Nephron (organoid): ENCODE measurements at regions not wholly inside any gene's neighbourhood (a gene's known extent, or its start where the extent isn't known, plus 50 kb on each side); places are given as distances from the start of the nearest gene placed in this dataset.

Source experiments
- H3K27ac Mint-ChIP-seq, 3 experiments: 2 replicates each; pipeline ENCODE4 v1.8.0; 2020; ENCODE audit warnings: mixed read lengths in 3 of 3, mild to moderate bottlenecking in 2 of 3, moderate library complexity in 1 of 3
- H3K27me3 Mint-ChIP-seq: 2 replicates; pipeline ENCODE4 v1.8.0; 2021; ENCODE audit warnings: low read depth, mild to moderate bottlenecking, moderate library complexity, mixed read lengths
- H3K36me3 Mint-ChIP-seq: 2 replicates; pipeline ENCODE4 v1.8.0; 2020; ENCODE audit warnings: low read depth, mixed read lengths
- H3K4me1 Mint-ChIP-seq: 2 replicates; pipeline ENCODE4 v1.8.0; 2020; ENCODE audit warnings: mixed read lengths
- H3K4me3 Mint-ChIP-seq, 3 experiments: 2 replicates each; pipeline ENCODE4 v1.8.0; 2020; ENCODE audit warnings: mild to moderate bottlenecking in 3 of 3, mixed read lengths in 3 of 3, moderate library complexity in 2 of 3
- H3K9me3 Mint-ChIP-seq: 2 replicates; pipeline ENCODE4 v1.8.0; 2020; ENCODE audit warnings: mixed read lengths
- TF ChIP-seq, protein P1 (sequence below), 3 experiments: fragments of 200-600 bp; sonication (generic); IDR thresholded peaks; one replicate each; pipeline ENCODE4 v1.5.0; 2021; ENCODE audit warnings: antibody characterized with exemption in 3 of 3; ENCODE audit not compliant: unreplicated experiment in 3 of 3

DNA sequence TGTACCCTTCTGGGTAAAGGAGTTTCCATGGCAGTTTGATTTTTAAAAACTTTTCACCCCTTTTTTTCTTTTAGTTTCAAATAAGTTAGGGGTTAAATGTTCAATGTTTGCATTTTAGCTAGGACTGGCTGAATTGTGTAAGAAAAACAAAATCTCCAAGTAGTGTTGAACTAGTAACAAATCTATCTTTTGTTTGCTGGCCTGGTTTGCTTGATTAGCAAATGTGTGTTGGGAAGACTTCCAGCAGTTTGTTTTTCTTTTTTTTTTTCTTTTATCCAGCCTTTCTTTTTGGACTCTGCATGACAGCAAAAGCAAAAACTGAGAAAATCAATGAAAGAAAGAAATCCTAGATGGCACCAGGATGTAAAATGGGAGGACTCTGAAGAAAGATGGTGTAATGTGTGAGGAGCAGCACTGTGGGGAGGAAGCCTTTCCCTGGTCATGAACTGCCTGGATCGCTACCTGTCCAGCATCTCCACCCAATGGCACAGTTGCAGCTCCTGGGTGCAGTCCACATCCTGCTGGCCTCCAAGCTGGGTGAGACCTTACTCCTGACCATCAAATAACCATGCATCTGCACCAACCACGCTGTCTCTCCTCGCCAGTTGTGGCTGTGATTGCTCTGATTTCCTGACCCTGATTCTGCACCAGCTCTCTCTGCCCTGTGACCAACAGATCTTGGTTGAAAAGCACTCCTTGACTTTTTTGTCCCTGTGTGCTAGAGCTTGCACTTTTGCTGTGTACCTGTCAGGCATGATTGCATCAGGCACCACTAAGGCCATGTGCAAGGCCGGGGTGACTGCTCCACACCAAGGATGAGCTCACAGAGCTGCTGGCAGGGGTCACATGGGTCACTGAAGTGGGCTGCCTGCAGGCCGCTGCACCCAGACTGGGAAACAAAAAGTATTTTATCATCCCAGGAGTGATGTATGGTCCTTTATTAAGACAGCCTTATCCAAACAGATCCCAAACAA is 71.2 kb upstream of the ZNF236 start:
- TF ChIP-seq, protein P1, sequence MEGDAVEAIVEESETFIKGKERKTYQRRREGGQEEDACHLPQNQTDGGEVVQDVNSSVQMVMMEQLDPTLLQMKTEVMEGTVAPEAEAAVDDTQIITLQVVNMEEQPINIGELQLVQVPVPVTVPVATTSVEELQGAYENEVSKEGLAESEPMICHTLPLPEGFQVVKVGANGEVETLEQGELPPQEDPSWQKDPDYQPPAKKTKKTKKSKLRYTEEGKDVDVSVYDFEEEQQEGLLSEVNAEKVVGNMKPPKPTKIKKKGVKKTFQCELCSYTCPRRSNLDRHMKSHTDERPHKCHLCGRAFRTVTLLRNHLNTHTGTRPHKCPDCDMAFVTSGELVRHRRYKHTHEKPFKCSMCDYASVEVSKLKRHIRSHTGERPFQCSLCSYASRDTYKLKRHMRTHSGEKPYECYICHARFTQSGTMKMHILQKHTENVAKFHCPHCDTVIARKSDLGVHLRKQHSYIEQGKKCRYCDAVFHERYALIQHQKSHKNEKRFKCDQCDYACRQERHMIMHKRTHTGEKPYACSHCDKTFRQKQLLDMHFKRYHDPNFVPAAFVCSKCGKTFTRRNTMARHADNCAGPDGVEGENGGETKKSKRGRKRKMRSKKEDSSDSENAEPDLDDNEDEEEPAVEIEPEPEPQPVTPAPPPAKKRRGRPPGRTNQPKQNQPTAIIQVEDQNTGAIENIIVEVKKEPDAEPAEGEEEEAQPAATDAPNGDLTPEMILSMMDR (IDR thresholded peaks at IDR 0.05; ENCODE audit: unreplicated experiment in 3 of 3), result no peak
- Mint-ChIP-seq H3K4me1 (no peaks in the 10 kb centered on the region), H3K27ac (no peak overlapping the region), H3K36me3 (peaks cover 16% of the 10 kb centered on the region), H3K9me3 (peaks cover 33% of the 10 kb centered on the region), H3K27me3 (no peaks in the 10 kb centered on the region), H3K4me3 (no peak overlapping the region)

DNA sequence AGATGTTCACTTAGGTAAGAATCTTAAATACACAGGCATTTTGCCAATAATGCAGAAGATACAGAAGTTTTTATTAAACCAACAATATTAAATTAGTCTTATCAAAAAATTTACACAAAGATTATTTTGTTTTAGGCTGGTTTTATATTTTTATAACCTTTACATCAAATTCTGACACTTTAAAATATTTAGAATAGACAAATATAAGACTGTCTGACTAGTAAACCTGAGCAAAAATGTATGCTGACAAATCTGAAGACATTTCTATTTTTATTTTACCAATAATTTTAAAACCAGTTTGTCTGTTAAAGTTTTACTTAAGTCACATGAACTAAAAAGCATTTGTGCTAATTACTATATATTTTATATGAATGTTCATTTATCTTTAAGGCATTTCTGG is 72.1 kb upstream of the ZNF236 start:
- H3K27ac Mint-ChIP-seq, result no peak overlapping the region
- H3K4me3 Mint-ChIP-seq, result no peak overlapping the region
- H3K9me3 Mint-ChIP-seq, result peaks cover 36% of the 10 kb centered on the region

DNA sequence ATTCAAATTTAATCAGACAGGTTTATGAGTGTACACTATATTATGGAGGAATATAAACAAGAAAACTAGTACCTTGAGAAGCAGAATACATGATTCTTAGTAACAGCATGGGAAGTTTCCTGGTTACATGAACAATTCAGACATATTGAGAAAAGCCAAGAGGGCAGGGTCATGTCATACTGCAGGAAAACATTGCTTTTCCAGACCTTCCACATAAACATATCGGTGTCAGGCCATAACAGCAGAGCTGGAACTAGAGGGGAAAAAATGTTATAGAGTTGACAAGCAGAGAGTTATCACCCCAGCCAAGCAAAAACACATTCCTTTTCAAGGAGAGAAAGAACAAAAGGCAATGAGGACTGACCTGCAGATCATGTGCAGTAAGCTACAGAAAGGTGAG is 74.7 kb upstream of the ZNF236 start:
- H3K27ac Mint-ChIP-seq, result no peak overlapping the region
- H3K4me1 Mint-ChIP-seq, result no peaks in the 10 kb centered on the region
- H3K9me3 Mint-ChIP-seq, result peaks cover 41% of the 10 kb centered on the region
- peaks cover 16% of the 10 kb centered on the region for H3K36me3 Mint-ChIP-seq
- H3K4me3 Mint-ChIP-seq, result no peak overlapping the region
- H3K27me3 Mint-ChIP-seq, result no peaks in the 10 kb centered on the region
- TF ChIP-seq, protein P1 (IDR thresholded peaks at IDR 0.05; ENCODE audit: unreplicated experiment in 3 of 3), result no peak

More for the DNA sequence above, 72.1 kb upstream of the ZNF236 start:
- TF ChIP-seq, protein P1 (IDR thresholded peaks at IDR 0.05; ENCODE audit: unreplicated experiment in 3 of 3), result no peak
- Mint-ChIP-seq H3K4me1 (no peaks in the 10 kb centered on the region), H3K36me3 (peaks cover 16% of the 10 kb centered on the region), H3K27me3 (no peaks in the 10 kb centered on the region)

DNA sequence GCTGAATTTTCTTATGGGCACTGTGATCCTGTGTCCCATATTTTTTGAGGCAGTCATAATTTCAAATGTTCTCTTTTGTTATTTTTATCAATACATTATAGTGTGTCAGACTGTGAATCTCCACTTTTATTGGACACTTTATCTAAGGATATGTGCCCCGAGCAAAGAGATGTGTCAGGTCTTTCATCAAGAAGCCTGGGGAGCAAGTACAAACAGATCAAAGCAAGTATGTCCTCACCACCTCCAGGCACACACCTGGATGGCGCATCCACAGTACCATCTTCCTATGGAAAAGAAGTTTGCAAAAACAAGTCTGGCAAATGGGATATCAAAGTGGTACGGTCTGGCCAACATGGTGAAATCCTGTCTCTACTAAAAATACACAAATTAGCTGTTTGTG is 81.0 kb upstream of the ZNF236 start:
- TF ChIP-seq, protein P1 (IDR thresholded peaks at IDR 0.05; ENCODE audit: unreplicated experiment in 3 of 3), result no peak
- no peak overlapping the region for H3K27ac Mint-ChIP-seq
- no peaks in the 10 kb centered on the region for H3K36me3 Mint-ChIP-seq
- H3K4me1 Mint-ChIP-seq, result no peaks in the 10 kb centered on the region
- H3K4me3 Mint-ChIP-seq, result no peak overlapping the region
- H3K9me3 Mint-ChIP-seq, result peaks cover 10% of the 10 kb centered on the region
- H3K27me3 Mint-ChIP-seq, result peaks cover 7% of the 10 kb centered on the region

DNA sequence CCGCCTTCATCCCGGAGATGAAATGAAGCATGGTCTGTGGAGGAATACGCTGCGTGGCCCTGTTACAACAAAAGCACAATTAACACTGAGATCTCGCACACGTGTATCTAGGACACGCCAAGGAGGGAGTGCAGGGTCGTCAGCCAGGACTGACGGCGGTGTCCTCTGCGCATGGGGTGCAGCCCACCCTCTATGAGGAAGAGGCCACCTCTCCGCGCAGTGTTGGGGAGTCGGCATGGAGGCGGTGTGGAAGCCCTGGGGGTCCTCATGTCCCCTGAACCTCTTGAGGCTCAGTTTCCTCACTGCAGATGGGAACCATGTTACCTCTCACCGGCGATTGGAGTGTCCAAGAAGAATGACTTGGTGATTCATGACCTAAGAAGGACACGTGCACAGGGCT is 86.0 kb upstream of the ZNF236 start:
- Mint-ChIP-seq H3K4me3 (no peak overlapping the region), H3K27me3 (peaks cover 10% of the 10 kb centered on the region), H3K36me3 (no peaks in the 10 kb centered on the region), H3K9me3 (peaks cover 2% of the 10 kb centered on the region), H3K27ac (no peak overlapping the region), H3K4me1 (no peaks in the 10 kb centered on the region)
- TF ChIP-seq, protein P1 (IDR thresholded peaks at IDR 0.05; ENCODE audit: unreplicated experiment in 3 of 3), result no peak

DNA sequence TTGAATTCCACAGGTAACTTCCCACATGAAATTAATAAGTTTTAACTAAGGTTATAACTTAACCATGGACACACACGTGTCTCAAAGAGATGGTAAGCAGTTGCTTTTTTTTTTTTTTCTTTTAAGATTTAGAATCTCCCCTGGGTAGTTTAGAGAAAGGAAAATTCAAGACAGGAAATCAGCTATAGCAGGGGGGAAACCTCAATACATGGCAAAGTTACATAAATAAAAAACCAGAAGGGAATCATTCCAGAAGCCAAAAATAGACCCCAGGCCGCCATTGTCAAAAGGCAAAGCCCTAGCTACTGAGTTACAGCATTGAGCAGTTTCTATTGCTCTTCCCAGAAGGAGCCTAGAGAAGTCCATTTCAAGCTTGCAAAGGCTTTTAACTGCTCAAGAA is 91.5 kb upstream of the ZNF236 start:
- TF ChIP-seq, protein P1 (IDR thresholded peaks at IDR 0.05; ENCODE audit: unreplicated experiment in 3 of 3), result no peak
- Mint-ChIP-seq H3K27ac (no peak overlapping the region), H3K9me3 (peaks cover 35% of the 10 kb centered on the region), H3K4me3 (no peak overlapping the region), H3K27me3 (peaks cover 3% of the 10 kb centered on the region), H3K36me3 (peaks cover 3% of the 10 kb centered on the region), H3K4me1 (no peaks in the 10 kb centered on the region)
